Endothelial cell of umbilical vein (primary cell): ENCODE measurements at regions not wholly inside any gene's neighbourhood (a gene's known extent, or its start where the extent isn't known, plus 50 kb on each side); places are given as distances from the start of the nearest gene placed in this dataset.

Source experiments
- BruUV-seq: library from RNA; stranded (reverse); fragments of 400-500 nt; replicated peaks from 2 replicates; lab custom pipeline; 2021; lab: Mats Ljungman, UMichigan
- CTCF ChIA-PET: fragments of 300-600, 350-600 bp; sonication (Branson Sonifier 250); formaldehyde crosslinking; loops from one replicate; lab custom pipeline; 2021; ENCODE audit warnings: antibody characterized with exemption, inconsistent platforms; lab: Charles Lee
- POLR2A ChIA-PET: fragments of 300-600, 350-600 bp; sonication (Branson Sonifier 250); formaldehyde crosslinking; loops from one replicate; lab custom pipeline; 2021; ENCODE audit warnings: antibody characterized with exemption, inconsistent platforms; lab: Charles Lee
- DNase-seq: peaks from one replicate; pipeline ENCODE4 v3.0.0-alpha.2; 2011; ENCODE audit warnings: low read depth, low spot score
- FAIRE-seq: peaks from 2 replicates; lab custom pipeline; 2011; peaks lifted over from hg19 to GRCh38; lab: Jason Lieb, UNC
- H2AFZ ChIP-seq: 2 replicates; pipeline ENCODE4 v1.6.0; 2012; ENCODE audit warnings: low read depth, low read length, control low read depth, inconsistent platforms
- H3K27ac ChIP-seq: 2 replicates; pipeline ENCODE4 v1.5.1; 2011; ENCODE audit warnings: low read depth, mild to moderate bottlenecking, control low read depth, low read length, moderate library complexity; ENCODE audit not compliant: insufficient read depth
- H3K27me3 ChIP-seq, 2 experiments: 2 replicates each; pipeline versions ENCODE4 v1.6.0 to v1.6.1; 2011; ENCODE audit warnings: low read length in 2 of 2, mixed read lengths in 1 of 2; ENCODE audit not compliant: control insufficient read depth in 2 of 2, insufficient read depth in 2 of 2
- H3K36me3 ChIP-seq, 2 experiments: 2 replicates in 1 of 2; 3 replicates in 1 of 2; pipeline ENCODE4 v1.5.1; 2011; ENCODE audit warnings: low read length in 2 of 2, mild to moderate bottlenecking in 1 of 2, moderate library complexity in 1 of 2; ENCODE audit not compliant: control insufficient read depth in 2 of 2, insufficient read depth in 2 of 2; ENCODE audit errors: extremely low read depth in 1 of 2
- H3K4me1 ChIP-seq: 3 replicates; pipeline ENCODE4 v1.5.1; 2011; ENCODE audit warnings: mild to moderate bottlenecking, low read length; ENCODE audit not compliant: control insufficient read depth, insufficient read depth; ENCODE audit errors: extremely low read depth
- H3K4me2 ChIP-seq: 2 replicates; pipeline ENCODE4 v1.6.1; 2011; ENCODE audit warnings: low read length, control low read depth, mixed read lengths; ENCODE audit not compliant: insufficient read depth
- H3K4me3 ChIP-seq, 3 experiments: fragments of 200-600 bp in 1 of 3; sonication (generic), shearing (Covaris generic) in 1 of 3; replicated peaks in 1 of 3; 2 replicates each; pipeline ENCODE4 v1.5.1; 2011 to 2016; ENCODE audit warnings: control low read depth in 3 of 3, low read length in 3 of 3, mild to moderate bottlenecking in 2 of 3, inconsistent platforms in 1 of 3, low read depth in 1 of 3, moderate library complexity in 1 of 3; ENCODE audit not compliant: insufficient read depth in 1 of 3
- H3K79me2 ChIP-seq: 2 replicates; pipeline ENCODE4 v1.6.0; 2012; ENCODE audit warnings: low read length, inconsistent platforms; ENCODE audit not compliant: control insufficient read depth, insufficient read depth
- H3K9ac ChIP-seq: replicated peaks from 2 replicates; pipeline ENCODE3; 2011; ENCODE audit warnings: low read length, control low read depth; ENCODE audit not compliant: insufficient read depth; ENCODE audit errors: extremely low read depth
- H3K9me1 ChIP-seq: replicated peaks from 3 replicates; pipeline ENCODE4 v1.6.0; 2011; ENCODE audit warnings: mild to moderate bottlenecking, low read length; ENCODE audit not compliant: control insufficient read depth, insufficient read depth; ENCODE audit errors: extremely low read depth
- H3K9me3 ChIP-seq: replicated peaks from 2 replicates; pipeline ENCODE4 v1.5.1; 2012; ENCODE audit warnings: low read length, inconsistent platforms; ENCODE audit not compliant: control insufficient read depth, insufficient read depth
- H4K20me1 ChIP-seq: replicated peaks from 2 replicates; pipeline ENCODE3; 2011; ENCODE audit warnings: mild to moderate bottlenecking, low read length; ENCODE audit not compliant: control insufficient read depth, insufficient read depth; ENCODE audit errors: extremely low read depth
- EZH2 ChIP-seq: IDR thresholded peaks from 2 replicates; pipeline ENCODE4 v1.6.1; 2012; ENCODE audit warnings: borderline replicate concordance, low read depth, mild to moderate bottlenecking, moderate library complexity, low read length, inconsistent platforms; ENCODE audit not compliant: severe bottlenecking
- FOS ChIP-seq: IDR thresholded peaks from 2 replicates; pipeline ENCODE4 v1.6.1; 2011; ENCODE audit warnings: mild to moderate bottlenecking, low read length, moderate library complexity, borderline replicate concordance; ENCODE audit not compliant: insufficient read depth
- GATA2 ChIP-seq: IDR thresholded peaks from 2 replicates; pipeline ENCODE4 v1.7.0; 2011; ENCODE audit warnings: low read depth, mild to moderate bottlenecking, moderate library complexity, mixed read lengths, low read length; ENCODE audit not compliant: insufficient read length, insufficient read depth
- JUN ChIP-seq: IDR thresholded peaks from 2 replicates; pipeline ENCODE4 v1.6.1; 2011; ENCODE audit warnings: borderline replicate concordance, low read depth; ENCODE audit not compliant: insufficient read length, insufficient read depth
- MYC ChIP-seq: IDR thresholded peaks from one replicate; pipeline ENCODE4 v1.6.1; 2011; ENCODE audit warnings: mild to moderate bottlenecking, low read depth, low read length
- POLR2A ChIP-seq: IDR thresholded peaks from 2 replicates; pipeline ENCODE4 v1.6.1; 2012; ENCODE audit warnings: low read depth, mild to moderate bottlenecking, control low read depth, low read length
- POLR2AphosphoS5 ChIP-seq: IDR thresholded peaks from 2 replicates; pipeline ENCODE4 v1.6.1; 2012; ENCODE audit warnings: low read depth, mild to moderate bottlenecking, control low read depth, low read length, moderate library complexity; ENCODE audit not compliant: insufficient read depth
- dilution Hi-C: fragments of 300-500 bp; cut with MboI; formaldehyde crosslinking; loops from one replicate; pipeline ENCODE4 v1.15.0; 2019; ENCODE audit warnings: low sequenced_read_pairs; ENCODE audit not compliant: extremely low pct_ligation_motif_present
- intact Hi-C: fragments of 100-400 bp; cut with micrococcal nuclease; formaldehyde crosslinking; loops from one replicate; pipeline ENCODE4 v1.10.0; 2022
- TF ChIP-seq, protein P1 (sequence below): IDR thresholded peaks from 2 replicates; pipeline ENCODE4 v1.6.1; 2011; ENCODE audit not compliant: insufficient read depth, insufficient read length
- TF ChIP-seq, protein P2 (sequence below), 2 donors: IDR thresholded peaks; 1 replicate in 1 of 2; 2 replicates in 1 of 2; pipeline ENCODE4 v1.5.1; 2011; ENCODE audit warnings: low read length in 2 of 2, mild to moderate bottlenecking in 2 of 2, moderate library complexity in 2 of 2, control low read depth in 1 of 2, inconsistent platforms in 1 of 2, low read depth in 1 of 2; ENCODE audit not compliant: insufficient read depth in 1 of 2; ENCODE audit errors: extremely low read depth in 1 of 2

DNA sequence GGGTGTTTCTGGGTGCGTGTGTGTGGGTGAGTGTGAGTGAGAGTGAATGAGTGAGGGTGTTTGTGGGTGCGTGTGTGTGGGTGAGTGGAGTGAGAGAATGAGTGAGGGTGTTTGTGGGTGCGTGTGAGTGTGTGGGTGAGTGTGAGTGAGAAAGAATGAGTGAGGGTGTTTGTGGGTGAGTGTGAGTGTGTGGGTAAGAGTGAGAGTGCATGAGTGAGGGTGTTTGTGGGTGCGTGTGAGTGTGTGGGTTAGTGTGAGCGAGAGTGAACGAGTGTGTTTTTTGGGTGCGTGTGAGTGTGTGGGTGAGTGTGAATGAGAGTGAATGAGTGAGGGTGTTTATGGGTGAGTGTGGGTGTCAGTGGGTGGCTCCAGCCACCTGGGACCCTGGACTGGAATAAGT, 1676.1 kb upstream of the TENM3 start:
- POLR2A ChIA-PET = no interaction called here
- no TSS peak for BruUV-seq
- Histone ChIP-seq H3K4me1 (no peaks in the 10 kb centered on the region), H3K4me2 (no peak overlapping the region), H3K9ac (no peak overlapping the region), H3K27ac (no peak overlapping the region), H3K9me1 (no peaks in the 10 kb centered on the region), H3K79me2 (no peaks in the 10 kb centered on the region), H3K27me3 (no peaks in the 10 kb centered on the region), H2AFZ (no peak overlapping the region), H4K20me1 (no peaks in the 10 kb centered on the region), H3K36me3 (no peaks in the 10 kb centered on the region), H3K4me3 (no peak overlapping the region), H3K9me3 (peaks cover 4% of the 10 kb centered on the region)
- CTCF ChIA-PET = no interaction called here
- no peak for TF ChIP-seq POLR2A
- TF ChIP-seq FOS = no peak
- TF ChIP-seq MYC = no peak
- TF ChIP-seq, protein P1, sequence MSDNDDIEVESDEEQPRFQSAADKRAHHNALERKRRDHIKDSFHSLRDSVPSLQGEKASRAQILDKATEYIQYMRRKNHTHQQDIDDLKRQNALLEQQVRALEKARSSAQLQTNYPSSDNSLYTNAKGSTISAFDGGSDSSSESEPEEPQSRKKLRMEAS = no peak
- TF ChIP-seq, protein P2, sequence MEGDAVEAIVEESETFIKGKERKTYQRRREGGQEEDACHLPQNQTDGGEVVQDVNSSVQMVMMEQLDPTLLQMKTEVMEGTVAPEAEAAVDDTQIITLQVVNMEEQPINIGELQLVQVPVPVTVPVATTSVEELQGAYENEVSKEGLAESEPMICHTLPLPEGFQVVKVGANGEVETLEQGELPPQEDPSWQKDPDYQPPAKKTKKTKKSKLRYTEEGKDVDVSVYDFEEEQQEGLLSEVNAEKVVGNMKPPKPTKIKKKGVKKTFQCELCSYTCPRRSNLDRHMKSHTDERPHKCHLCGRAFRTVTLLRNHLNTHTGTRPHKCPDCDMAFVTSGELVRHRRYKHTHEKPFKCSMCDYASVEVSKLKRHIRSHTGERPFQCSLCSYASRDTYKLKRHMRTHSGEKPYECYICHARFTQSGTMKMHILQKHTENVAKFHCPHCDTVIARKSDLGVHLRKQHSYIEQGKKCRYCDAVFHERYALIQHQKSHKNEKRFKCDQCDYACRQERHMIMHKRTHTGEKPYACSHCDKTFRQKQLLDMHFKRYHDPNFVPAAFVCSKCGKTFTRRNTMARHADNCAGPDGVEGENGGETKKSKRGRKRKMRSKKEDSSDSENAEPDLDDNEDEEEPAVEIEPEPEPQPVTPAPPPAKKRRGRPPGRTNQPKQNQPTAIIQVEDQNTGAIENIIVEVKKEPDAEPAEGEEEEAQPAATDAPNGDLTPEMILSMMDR (IDR thresholded peaks at IDR 0.05; ENCODE audit: extremely low read depth in 1 of 2, insufficient read depth in 1 of 2, low read depth in 1 of 2, low read length in 2 of 2) = no peak
- no peak for TF ChIP-seq POLR2AphosphoS5
- no peak for TF ChIP-seq JUN
- TF ChIP-seq EZH2 = no peak
- TF ChIP-seq GATA2 = no peak
- intact Hi-C loops = no loop called here
- no peak for DNase-seq
- dilution Hi-C loops = no loop called here
- FAIRE-seq = no peak
